GM06990 (cell line): ENCODE measurements at regions not wholly inside any gene's neighbourhood (a gene's known extent, or its start where the extent isn't known, plus 50 kb on each side); places are given as distances from the start of the nearest gene placed in this dataset.
"Not testable (repeated sequence)": the region's sequence is repeated elsewhere in the genome, so short reads cannot be mapped to it uniquely, and the experiment has no call there.

ENCODE experiments used
- DNase-seq: peaks from one replicate; pipeline ENCODE4 v3.0.0-alpha.2; 2011; ENCODE audit not compliant: insufficient read length; ENCODE audit errors: extremely low read depth
- H3K27me3 ChIP-seq: replicated peaks from 2 replicates; pipeline ENCODE4 v1.6.0; 2011; ENCODE audit warnings: low read length; ENCODE audit not compliant: control insufficient read depth, insufficient read depth
- H3K36me3 ChIP-seq: 2 replicates; pipeline ENCODE4 v1.5.1; 2011; ENCODE audit warnings: low read length; ENCODE audit not compliant: control insufficient read depth, insufficient read depth
- H3K4me3 ChIP-seq: replicated peaks from 2 replicates; pipeline ENCODE4 v1.5.1; 2011; ENCODE audit warnings: low read depth, mild to moderate bottlenecking, control low read depth, low read length
- TF ChIP-seq, protein P1 (sequence below): IDR thresholded peaks from 2 replicates; pipeline ENCODE4 v1.5.1; 2011; ENCODE audit warnings: low read length, control low read depth, mild to moderate bottlenecking, inconsistent platforms; ENCODE audit not compliant: insufficient read depth, poor library complexity, severe bottlenecking

- Histone ChIP-seq H3K4me3 (no peak overlapping the region), H3K27me3 (no peaks in the 10 kb centered on the region; the same call in 1 of the 2 replicates), H3K36me3 (no peaks in the 10 kb centered on the region)
- TF ChIP-seq, protein P1, sequence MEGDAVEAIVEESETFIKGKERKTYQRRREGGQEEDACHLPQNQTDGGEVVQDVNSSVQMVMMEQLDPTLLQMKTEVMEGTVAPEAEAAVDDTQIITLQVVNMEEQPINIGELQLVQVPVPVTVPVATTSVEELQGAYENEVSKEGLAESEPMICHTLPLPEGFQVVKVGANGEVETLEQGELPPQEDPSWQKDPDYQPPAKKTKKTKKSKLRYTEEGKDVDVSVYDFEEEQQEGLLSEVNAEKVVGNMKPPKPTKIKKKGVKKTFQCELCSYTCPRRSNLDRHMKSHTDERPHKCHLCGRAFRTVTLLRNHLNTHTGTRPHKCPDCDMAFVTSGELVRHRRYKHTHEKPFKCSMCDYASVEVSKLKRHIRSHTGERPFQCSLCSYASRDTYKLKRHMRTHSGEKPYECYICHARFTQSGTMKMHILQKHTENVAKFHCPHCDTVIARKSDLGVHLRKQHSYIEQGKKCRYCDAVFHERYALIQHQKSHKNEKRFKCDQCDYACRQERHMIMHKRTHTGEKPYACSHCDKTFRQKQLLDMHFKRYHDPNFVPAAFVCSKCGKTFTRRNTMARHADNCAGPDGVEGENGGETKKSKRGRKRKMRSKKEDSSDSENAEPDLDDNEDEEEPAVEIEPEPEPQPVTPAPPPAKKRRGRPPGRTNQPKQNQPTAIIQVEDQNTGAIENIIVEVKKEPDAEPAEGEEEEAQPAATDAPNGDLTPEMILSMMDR = no peak
- no peak for DNase-seq
Measured at GRCh38 chr10:124194199-124194824, 100.9 kb upstream of the CHST15 start.

DNA sequence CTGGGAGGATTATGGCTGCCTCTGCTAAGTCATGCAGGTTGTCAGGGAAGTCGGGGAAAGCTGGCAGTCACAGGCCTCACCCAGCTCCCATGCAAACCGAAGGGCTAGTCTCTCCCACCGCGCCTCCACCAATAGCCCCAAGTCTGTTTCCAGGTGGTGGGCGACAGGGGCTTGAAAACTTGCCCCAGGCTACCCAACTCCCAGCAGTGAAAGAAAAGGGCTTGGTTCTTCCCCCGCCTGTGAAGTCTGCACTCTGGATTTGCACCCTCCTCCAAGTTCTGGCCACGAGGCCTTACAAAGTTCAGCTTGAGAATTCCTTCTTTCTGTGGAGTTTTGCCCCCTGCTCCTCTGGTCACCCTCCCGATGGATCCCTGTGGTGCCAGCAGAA is 99.9 kb upstream of the CHST15 start:
- Histone ChIP-seq H3K4me3 (no peak overlapping the region), H3K36me3 (no peaks in the 10 kb centered on the region), H3K27me3 (no peaks in the 10 kb centered on the region; the same call in 1 of the 2 replicates)
- TF ChIP-seq, protein P1 = no peak
- no peak for DNase-seq

DNA sequence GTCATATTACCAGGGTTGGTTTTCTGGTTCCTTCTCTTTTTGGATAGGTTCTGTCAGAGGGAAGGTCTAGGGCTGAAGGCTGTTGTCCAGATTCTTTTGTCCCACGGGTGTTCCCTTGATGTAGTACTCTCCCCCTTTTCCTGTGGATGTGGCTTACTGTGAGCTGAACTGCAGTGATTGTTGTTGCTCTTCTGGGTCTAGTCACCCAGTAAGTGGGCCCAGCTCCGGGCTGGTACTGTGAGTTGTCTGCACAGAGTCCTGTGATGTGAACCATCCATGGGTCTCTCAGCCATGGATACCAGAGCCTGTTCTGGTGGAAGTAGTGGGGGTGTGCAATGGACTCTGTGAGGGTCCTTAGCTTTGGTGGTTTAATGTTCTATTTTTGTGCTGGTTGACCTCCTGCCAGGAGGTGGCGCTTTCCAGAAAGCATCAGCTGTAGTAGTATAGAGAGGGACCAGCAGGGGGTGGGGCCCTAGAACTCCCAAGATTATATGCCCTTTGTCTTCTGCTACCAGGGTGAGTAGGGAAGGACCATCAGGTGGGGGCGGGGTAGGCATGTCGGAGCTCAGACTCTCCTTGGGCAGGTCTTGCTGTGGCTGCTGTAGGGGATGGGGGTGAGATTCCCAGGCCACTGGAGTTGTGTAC is 99.4 kb upstream of the CHST15 start:
- TF ChIP-seq, protein P1 = peak; percentile 44
- not testable (repeated sequence) for H3K36me3 ChIP-seq, DNase-seq, H3K27me3 ChIP-seq, H3K4me3 ChIP-seq

GRCh38 chr10:124190476-124190875 is 97.1 kb upstream of the CHST15 start:
- not testable (repeated sequence) for H3K4me3 ChIP-seq, DNase-seq, H3K36me3 ChIP-seq, H3K27me3 ChIP-seq

GRCh38 chr10:124186956-124187355 is 93.6 kb upstream of the CHST15 start:
- no peaks in the 10 kb centered on the region; the same call in 1 of the 2 replicates for H3K27me3 ChIP-seq
- no peaks in the 10 kb centered on the region for H3K36me3 ChIP-seq
- H3K4me3 ChIP-seq = no peak overlapping the region
- no peak for DNase-seq
- TF ChIP-seq, protein P1 = no peak

DNA sequence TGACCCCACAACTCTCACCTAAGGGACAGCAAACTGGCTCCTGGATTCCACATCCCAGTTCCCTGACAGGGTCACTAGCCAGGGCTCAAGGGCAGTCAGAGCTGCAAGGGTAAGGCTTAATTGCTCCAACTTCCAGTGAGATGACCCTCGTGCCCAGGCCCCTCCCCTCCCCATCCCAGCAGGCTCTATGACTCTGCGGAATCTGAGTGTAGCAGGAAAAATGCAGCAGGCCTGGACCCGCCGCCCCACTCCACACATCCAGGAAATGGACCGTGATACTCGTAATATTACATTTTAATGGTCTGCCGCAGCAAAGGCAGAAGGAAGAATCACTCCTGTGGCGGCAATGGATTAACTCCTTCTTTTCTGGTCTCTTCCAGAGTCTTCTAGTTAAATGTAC is 91.7 kb upstream of the CHST15 start:
- DNase-seq = no peak
- TF ChIP-seq, protein P1 = no peak
- Histone ChIP-seq H3K27me3 (no peaks in the 10 kb centered on the region; the same call in 1 of the 2 replicates), H3K4me3 (no peak overlapping the region), H3K36me3 (no peaks in the 10 kb centered on the region)
